Activated CD4-positive, alpha-beta memory T cell treated with anti-CD3 and anti-CD28 coated beads for 36 hours (primary cell): ENCODE measurements at regions not wholly inside any gene's neighbourhood (a gene's known extent, or its start where the extent isn't known, plus 50 kb on each side); places are given as distances from the start of the nearest gene placed in this dataset.

ENCODE experiments used
- CTCF ChIA-PET: fragments of 350-600 bp; sonication (Branson Sonifier 250); formaldehyde crosslinking; loops from one replicate; lab custom pipeline; 2021; ENCODE audit warnings: antibody characterized with exemption, inconsistent platforms; lab: Charles Lee
- POLR2A ChIA-PET: fragments of 350-600 bp; sonication (Branson Sonifier 250); formaldehyde crosslinking; loops from one replicate; lab custom pipeline; 2021; ENCODE audit warnings: antibody characterized with exemption; lab: Charles Lee
- DNase-seq: peaks from one replicate; pipeline ENCODE4 v3.0.0-alpha.2; 2020
- H3K27ac Mint-ChIP-seq: one replicate; pipeline ENCODE4 v1.8.0; 2021; ENCODE audit warnings: mixed read lengths
- H3K27me3 Mint-ChIP-seq: one replicate; pipeline ENCODE4 v1.8.0; 2021; ENCODE audit warnings: mixed read lengths
- H3K36me3 Mint-ChIP-seq: one replicate; pipeline ENCODE4 v1.8.0; 2021; ENCODE audit warnings: mixed read lengths
- H3K4me1 Mint-ChIP-seq: one replicate; pipeline ENCODE4 v1.8.0; 2021; ENCODE audit warnings: low read depth, mixed read lengths
- H3K4me3 Mint-ChIP-seq: one replicate; pipeline ENCODE4 v1.8.0; 2021; ENCODE audit warnings: mild to moderate bottlenecking, mixed read lengths
- H3K9me3 Mint-ChIP-seq: one replicate; pipeline ENCODE4 v1.8.0; 2021; ENCODE audit warnings: mixed read lengths
- intact Hi-C: fragments of 100-400 bp; cut with micrococcal nuclease; formaldehyde crosslinking; loops from one replicate; pipeline ENCODE4 v1.15.1; 2023

DNA sequence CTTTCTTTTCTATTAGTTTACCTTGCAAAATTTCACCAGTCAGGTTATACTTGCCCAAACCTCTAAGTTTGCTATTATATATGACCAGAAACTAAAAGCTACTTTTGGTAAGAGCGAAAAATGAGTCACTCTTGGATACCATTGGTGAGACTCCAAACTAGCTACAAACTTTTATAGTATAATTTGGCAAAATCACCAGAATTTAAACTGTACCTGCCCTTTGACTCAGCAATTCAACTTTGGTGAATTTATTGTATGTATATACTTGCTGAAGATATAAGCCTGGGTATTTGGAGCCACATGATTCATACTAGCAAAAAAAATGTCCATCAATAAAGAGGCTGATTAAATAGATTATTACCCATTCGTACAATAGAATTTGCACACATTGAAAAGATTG is 178.7 kb upstream of the STEAP1 start:
- CTCF ChIA-PET: no interaction called here
- no peaks in the 10 kb centered on the region for H3K4me1 Mint-ChIP-seq
- POLR2A ChIA-PET: no interaction called here

DNA sequence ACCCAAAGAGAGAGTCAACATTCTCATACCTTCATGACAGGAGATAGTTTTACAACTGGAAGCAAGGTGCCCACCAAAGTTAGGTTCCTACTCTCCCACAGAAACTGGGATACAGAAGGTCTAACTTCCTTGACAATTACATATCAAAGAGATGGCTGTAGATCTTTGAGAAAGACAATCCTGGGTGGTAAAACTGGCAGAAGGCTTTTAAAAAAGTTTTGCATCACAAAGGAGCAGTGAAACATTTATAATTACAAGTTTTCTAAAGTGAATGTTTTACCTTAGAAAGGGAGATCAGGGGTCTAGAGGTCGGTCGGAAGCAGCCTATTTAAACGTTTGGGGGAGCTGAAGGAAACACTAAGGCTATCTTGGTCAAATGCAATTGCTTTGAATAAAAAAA is 166.6 kb upstream of the STEAP1 start:
- no peak for DNase-seq
- ChIA-PET CTCF (no interaction called here), POLR2A (no interaction called here)
- Mint-ChIP-seq H3K27ac (no peak overlapping the region), H3K36me3 (no peaks in the 10 kb centered on the region), H3K9me3 (no peaks in the 10 kb centered on the region), H3K27me3 (no peaks in the 10 kb centered on the region), H3K4me1 (no peaks in the 10 kb centered on the region), H3K4me3 (no peak overlapping the region)
- intact Hi-C loops: no loop called here

More for the DNA sequence above, 178.7 kb upstream of the STEAP1 start:
- Mint-ChIP-seq H3K27ac (no peak overlapping the region), H3K4me3 (no peak overlapping the region), H3K9me3 (no peaks in the 10 kb centered on the region), H3K27me3 (no peaks in the 10 kb centered on the region), H3K36me3 (no peaks in the 10 kb centered on the region)
- intact Hi-C loops: no loop called here
- DNase-seq: no peak

DNA sequence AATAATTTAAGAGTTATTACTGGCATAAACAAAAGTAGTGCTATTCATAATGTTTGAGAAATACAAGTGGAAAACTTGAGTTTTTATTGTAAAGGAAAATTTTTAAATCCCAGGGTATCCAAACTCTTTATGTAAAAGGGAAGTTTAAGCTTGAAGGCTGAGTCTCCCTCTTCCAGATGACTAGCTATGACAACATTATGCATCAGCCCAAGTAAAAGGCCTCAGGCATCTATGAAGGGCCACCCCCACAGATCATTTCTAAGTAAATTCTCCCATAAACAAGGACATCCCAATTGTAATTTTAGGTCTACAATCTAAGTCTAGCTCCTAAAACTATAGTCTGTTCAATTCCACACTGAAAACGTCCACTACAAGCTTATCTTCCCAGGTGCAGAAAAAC is 166.2 kb upstream of the STEAP1 start:
- no peak overlapping the region for H3K4me3 Mint-ChIP-seq
- no peaks in the 10 kb centered on the region for H3K27me3 Mint-ChIP-seq

DNA sequence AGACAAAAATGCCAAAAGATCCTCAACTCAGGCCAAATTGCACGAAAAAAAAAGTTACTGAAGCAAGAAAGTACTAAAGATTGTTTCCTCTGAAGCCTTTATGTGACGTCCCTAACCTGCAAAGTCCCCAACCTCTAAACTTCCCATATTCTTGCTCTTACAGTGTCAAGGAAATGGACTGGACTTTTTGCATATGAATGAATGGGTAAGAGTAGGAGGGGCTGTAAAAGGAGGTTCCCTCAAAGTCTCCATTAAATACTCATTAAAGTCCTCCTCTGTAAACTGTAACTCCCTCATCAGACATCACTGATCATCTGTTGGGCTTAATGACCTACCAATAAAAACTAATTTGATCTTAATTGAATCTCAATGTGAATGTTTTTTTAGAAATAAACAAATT is 164.8 kb upstream of the STEAP1 start:
- Mint-ChIP-seq H3K27me3 (no peaks in the 10 kb centered on the region), H3K4me3 (no peak overlapping the region), H3K9me3 (no peaks in the 10 kb centered on the region), H3K4me1 (no peaks in the 10 kb centered on the region), H3K36me3 (no peaks in the 10 kb centered on the region), H3K27ac (no peak overlapping the region)
- intact Hi-C loops: no loop called here
- DNase-seq: no peak
- CTCF ChIA-PET: no interaction called here
- POLR2A ChIA-PET: no interaction called here

More for the DNA sequence above, 166.2 kb upstream of the STEAP1 start:
- ChIA-PET POLR2A (no interaction called here), CTCF (no interaction called here)
- Mint-ChIP-seq H3K4me1 (no peaks in the 10 kb centered on the region), H3K9me3 (no peaks in the 10 kb centered on the region), H3K36me3 (no peaks in the 10 kb centered on the region), H3K27ac (no peak overlapping the region)
- intact Hi-C loops: no loop called here
- no peak for DNase-seq

DNA sequence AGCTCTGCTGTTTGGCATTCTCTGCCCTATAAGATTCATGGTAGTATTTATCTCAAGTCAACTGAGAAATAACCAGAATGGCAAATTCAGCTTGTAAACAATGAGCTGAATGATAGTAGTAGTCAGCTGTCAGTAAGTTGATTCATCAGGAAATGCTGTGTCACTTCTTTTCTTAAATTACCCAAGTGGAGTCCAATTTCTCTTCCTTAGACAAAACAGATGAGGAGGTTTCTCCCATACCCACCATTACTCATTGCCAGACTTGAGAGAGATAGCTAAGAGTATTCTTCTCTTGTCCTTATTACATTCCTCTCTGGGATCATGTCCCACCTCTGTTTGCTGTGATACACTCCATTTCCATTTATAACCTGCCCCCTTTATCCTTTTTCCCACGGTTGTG is 159.8 kb upstream of the STEAP1 start:
- H3K27me3 Mint-ChIP-seq: no peaks in the 10 kb centered on the region
- intact Hi-C loops: no loop called here

DNA sequence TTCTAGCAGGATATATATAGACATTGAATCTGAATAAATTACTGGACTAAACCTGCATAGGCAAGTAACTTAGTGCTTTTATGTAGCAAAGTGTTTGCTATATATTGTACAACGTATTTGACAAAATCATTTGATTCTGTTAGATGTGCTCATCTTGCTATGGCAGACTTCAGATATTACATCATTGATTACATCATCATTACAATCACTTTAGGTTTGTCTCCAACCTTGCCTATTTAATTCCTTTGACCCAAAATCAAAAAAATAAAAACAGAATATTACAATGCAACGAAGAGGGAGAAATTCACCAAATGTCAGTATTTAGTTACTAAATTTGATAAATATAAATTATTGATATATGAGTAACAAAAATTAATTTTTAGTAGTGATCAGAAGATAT is 155.7 kb upstream of the STEAP1 start:
- no peak for DNase-seq
- intact Hi-C loops: no loop called here
- ChIA-PET POLR2A (no interaction called here), CTCF (no interaction called here)
- Mint-ChIP-seq H3K27me3 (no peaks in the 10 kb centered on the region), H3K9me3 (peaks cover 6% of the 10 kb centered on the region), H3K36me3 (no peaks in the 10 kb centered on the region), H3K4me1 (no peaks in the 10 kb centered on the region), H3K27ac (no peak overlapping the region), H3K4me3 (no peak overlapping the region)

More for the DNA sequence above, 159.8 kb upstream of the STEAP1 start:
- no peaks in the 10 kb centered on the region for H3K36me3 Mint-ChIP-seq
- POLR2A ChIA-PET: no interaction called here
- H3K4me3 Mint-ChIP-seq: no peak overlapping the region
- no peaks in the 10 kb centered on the region for H3K4me1 Mint-ChIP-seq
- H3K27ac Mint-ChIP-seq: no peak overlapping the region
- CTCF ChIA-PET: no interaction called here
- H3K9me3 Mint-ChIP-seq: peaks cover 6% of the 10 kb centered on the region
- DNase-seq: no peak

DNA sequence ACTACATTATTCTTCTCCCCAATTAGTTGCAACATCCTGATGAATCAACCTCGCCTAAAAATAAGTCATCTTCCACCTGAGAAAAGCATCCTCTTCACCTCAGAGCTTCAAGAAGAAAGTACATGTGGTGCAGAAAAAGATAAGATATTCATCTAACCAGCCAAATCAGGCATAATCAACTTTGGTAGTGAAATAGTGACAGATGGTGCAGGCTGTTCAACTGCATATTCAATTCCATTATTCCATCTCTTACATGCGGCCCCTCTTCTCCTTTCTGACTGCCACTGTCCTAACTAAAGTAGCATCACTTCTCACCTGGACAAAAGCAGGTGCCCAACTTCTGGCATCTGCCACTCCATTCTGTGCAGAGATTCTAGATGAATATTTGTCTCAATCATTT is 148.4 kb upstream of the STEAP1 start:
- no peaks in the 10 kb centered on the region for H3K4me1 Mint-ChIP-seq
- CTCF ChIA-PET: no interaction called here
- H3K9me3 Mint-ChIP-seq: no peaks in the 10 kb centered on the region
- H3K36me3 Mint-ChIP-seq: no peaks in the 10 kb centered on the region
- intact Hi-C loops: no loop called here
- POLR2A ChIA-PET: no interaction called here
- no peaks in the 10 kb centered on the region for H3K27me3 Mint-ChIP-seq
- no peak overlapping the region for H3K27ac Mint-ChIP-seq
- H3K4me3 Mint-ChIP-seq: no peak overlapping the region
- DNase-seq: no peak

DNA sequence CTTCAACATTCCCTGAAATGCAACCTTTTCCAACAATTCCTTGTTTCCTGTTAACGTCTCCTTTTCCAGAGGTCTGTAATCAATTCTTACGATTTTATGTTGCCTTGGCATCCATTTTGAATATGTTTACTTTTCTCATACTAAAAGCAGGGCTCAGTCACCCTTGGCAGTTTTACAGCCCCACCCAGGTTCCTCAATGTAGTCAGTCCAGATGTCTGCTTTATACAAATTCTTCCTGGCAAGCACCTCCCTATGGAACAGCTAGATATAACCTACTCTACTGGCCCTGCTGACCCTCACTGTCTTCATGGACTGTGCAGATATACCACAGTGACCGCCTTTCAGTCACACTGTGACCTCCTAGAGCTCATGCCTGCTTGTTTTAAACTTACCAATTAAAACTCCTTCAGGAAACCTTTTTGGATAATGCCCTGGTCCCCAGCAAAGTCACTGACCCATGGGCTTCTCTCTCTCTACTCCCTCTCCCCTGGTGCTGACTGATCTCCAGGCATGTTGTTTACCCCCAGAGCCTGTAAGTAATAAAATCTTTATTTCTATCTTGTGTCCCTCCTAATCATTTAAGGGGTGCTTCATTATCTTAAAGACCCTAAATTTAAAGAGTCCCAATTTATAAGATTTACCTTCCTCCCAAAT is 147.1 kb upstream of the STEAP1 start:
- no peaks in the 10 kb centered on the region for H3K36me3 Mint-ChIP-seq
- H3K27me3 Mint-ChIP-seq: no peaks in the 10 kb centered on the region
- intact Hi-C loops: no loop called here
- no peak overlapping the region for H3K27ac Mint-ChIP-seq
- ChIA-PET CTCF (no interaction called here), POLR2A (no interaction called here)
- no peaks in the 10 kb centered on the region for H3K9me3 Mint-ChIP-seq
- DNase-seq: no peak
- no peak overlapping the region for H3K4me3 Mint-ChIP-seq
- H3K4me1 Mint-ChIP-seq: no peaks in the 10 kb centered on the region

DNA sequence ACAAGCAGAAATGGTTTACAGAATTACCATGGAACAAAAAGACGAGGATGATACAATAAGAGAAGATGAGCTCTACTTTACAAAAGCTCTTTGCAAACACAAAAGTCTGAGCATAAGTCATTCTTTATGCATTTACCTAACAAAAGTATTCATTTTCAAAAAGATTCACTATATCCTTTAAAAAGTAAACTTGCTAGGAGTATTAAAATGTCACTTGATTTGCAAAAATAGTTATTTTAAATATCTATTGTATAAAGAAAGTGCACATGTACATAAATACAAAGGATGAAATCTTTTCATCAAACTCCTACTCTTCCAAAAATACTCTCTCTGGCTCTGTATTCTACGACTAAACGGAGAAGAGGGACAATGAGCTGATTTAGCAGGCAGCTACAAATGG is 146.4 kb upstream of the STEAP1 start:
- no peaks in the 10 kb centered on the region for H3K36me3 Mint-ChIP-seq
- H3K4me3 Mint-ChIP-seq: no peak overlapping the region
- H3K4me1 Mint-ChIP-seq: no peaks in the 10 kb centered on the region
- no peaks in the 10 kb centered on the region for H3K27me3 Mint-ChIP-seq
- intact Hi-C loops: no loop called here
- H3K9me3 Mint-ChIP-seq: no peaks in the 10 kb centered on the region
- H3K27ac Mint-ChIP-seq: no peak overlapping the region
- no peak for DNase-seq
- POLR2A ChIA-PET: no interaction called here
- CTCF ChIA-PET: no interaction called here

DNA sequence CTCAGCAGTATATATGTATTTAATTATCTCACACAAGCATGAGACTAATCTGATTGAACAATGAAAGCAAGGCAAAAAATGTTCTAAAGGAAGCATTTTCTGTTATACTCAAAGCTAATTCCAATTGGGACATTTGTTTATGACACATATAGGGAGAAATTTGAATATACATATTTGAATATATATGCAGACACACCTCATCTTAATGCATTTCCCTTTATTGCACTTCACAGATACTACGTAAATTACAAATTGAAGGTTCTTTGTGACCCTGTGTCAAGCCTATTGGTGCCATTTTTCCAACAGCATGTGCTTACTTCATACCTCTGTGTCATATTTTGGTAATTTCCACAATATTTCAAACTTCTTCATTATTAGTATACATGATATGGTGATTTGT is 132.1 kb upstream of the STEAP1 start:
- H3K27ac Mint-ChIP-seq: no peak overlapping the region
- ChIA-PET POLR2A (no interaction called here), CTCF (no interaction called here)
- peaks cover 3% of the 10 kb centered on the region for H3K9me3 Mint-ChIP-seq
- no peak overlapping the region for H3K4me3 Mint-ChIP-seq
- no peaks in the 10 kb centered on the region for H3K4me1 Mint-ChIP-seq
- no peak for DNase-seq
- H3K36me3 Mint-ChIP-seq: no peaks in the 10 kb centered on the region
- intact Hi-C loops: no loop called here
- no peaks in the 10 kb centered on the region for H3K27me3 Mint-ChIP-seq

DNA sequence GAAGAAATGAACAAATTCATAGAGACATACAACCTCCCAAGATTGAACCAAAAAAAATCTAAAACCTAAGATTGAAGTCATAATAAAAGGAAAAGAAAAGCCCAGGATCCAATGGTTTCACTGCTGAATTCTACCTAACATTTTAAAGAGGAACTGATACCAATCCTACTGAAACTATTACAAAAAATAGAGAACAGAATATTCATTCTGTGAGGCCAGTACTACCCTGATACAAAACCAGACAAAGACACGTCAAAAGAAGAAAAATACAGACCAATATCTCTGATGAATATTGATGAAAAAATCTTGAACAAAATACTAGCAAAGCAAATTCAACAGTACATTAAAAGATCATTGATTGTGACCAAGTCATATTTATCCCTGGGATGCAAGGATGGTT is 128.5 kb upstream of the STEAP1 start:
- POLR2A ChIA-PET: no interaction called here
- Mint-ChIP-seq H3K27ac (no peak overlapping the region), H3K9me3 (peaks cover 5% of the 10 kb centered on the region), H3K4me3 (no peak overlapping the region), H3K36me3 (no peaks in the 10 kb centered on the region), H3K4me1 (no peaks in the 10 kb centered on the region), H3K27me3 (no peaks in the 10 kb centered on the region)
- CTCF ChIA-PET: no interaction called here
- intact Hi-C loops: no loop called here
- no peak for DNase-seq

DNA sequence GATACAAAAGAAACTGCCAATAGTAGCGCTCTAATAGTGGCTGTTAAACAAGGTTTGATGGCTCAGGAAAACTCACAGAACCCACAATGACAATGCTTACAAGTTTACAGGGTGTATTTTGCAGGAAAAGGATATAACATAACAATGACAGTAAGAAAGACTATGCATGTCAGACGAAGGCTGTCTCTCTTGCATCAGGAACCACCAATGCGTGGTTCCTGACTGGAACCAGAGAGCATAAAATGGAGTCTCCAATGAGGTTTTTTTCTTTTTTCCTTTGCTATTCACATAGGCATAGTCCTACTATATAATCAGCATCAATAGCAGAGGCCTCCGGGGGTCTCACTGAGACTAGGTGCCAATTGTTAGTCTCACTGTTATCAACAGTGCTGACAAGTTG is 120.4 kb upstream of the STEAP1 start:
- Mint-ChIP-seq H3K36me3 (no peaks in the 10 kb centered on the region), H3K27ac (no peak overlapping the region), H3K27me3 (no peaks in the 10 kb centered on the region), H3K4me3 (no peak overlapping the region), H3K9me3 (no peaks in the 10 kb centered on the region), H3K4me1 (no peaks in the 10 kb centered on the region)
- DNase-seq: no peak
- POLR2A ChIA-PET: no interaction called here
- CTCF ChIA-PET: no interaction called here
- intact Hi-C loops: no loop called here

DNA sequence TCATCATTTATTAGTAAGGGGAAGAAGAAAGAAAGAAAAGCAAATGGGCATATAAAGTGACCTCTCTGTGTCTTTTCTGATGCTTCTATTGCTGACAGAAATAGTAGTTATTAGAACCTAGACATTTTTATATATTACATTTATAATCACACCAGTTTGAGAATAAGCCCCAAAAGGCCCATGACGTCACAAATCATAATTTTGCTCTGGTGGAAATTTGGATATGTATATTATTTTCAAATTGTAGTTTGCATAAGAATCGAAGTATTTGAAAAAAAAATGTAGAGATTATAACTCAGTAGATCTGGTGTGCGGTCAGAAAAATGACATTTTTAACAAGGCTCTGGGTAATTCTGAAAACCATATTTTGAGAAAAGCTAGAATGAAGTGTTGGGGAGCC is 101.2 kb upstream of the STEAP1 start:
- intact Hi-C loops: no loop called here
- CTCF ChIA-PET: no interaction called here
- H3K36me3 Mint-ChIP-seq: no peaks in the 10 kb centered on the region
- POLR2A ChIA-PET: no interaction called here
- H3K4me1 Mint-ChIP-seq: no peaks in the 10 kb centered on the region
- H3K4me3 Mint-ChIP-seq: no peak overlapping the region
- no peaks in the 10 kb centered on the region for H3K9me3 Mint-ChIP-seq
- H3K27ac Mint-ChIP-seq: no peak overlapping the region
- no peak for DNase-seq
- H3K27me3 Mint-ChIP-seq: no peaks in the 10 kb centered on the region
